Neural crest cell (in vitro differentiated cells): ENCODE measurements at regions not wholly inside any gene's neighbourhood (a gene's known extent, or its start where the extent isn't known, plus 50 kb on each side); places are given as distances from the start of the nearest gene placed in this dataset.
"Not testable (repeated sequence)": the region's sequence is repeated elsewhere in the genome, so short reads cannot be mapped to it uniquely, and the experiment has no call there.

Experiments used
- DNase-seq: peaks from one replicate; pipeline ENCODE4 v3.0.0; 2021; ENCODE audit warnings: low read depth, mixed read lengths, low spot score
- H3K27ac Mint-ChIP-seq: one replicate; pipeline ENCODE4 v1.8.0; 2021; ENCODE audit warnings: mild to moderate bottlenecking, mixed read lengths; ENCODE audit not compliant: unreplicated experiment
- H3K27me3 Mint-ChIP-seq: 2 replicates; pipeline ENCODE4 v1.8.0; 2021; ENCODE audit warnings: low read depth, mild to moderate bottlenecking, mixed read lengths
- H3K36me3 Mint-ChIP-seq: 2 replicates; pipeline ENCODE4 v1.8.0; 2021; ENCODE audit warnings: low read depth, mild to moderate bottlenecking, mixed read lengths
- H3K4me1 Mint-ChIP-seq: 2 replicates; pipeline ENCODE4 v1.8.0; 2021; ENCODE audit warnings: mixed read lengths
- H3K4me3 Mint-ChIP-seq: one replicate; pipeline ENCODE4 v1.8.0; 2021; ENCODE audit warnings: mild to moderate bottlenecking, mixed read lengths
- H3K9me3 Mint-ChIP-seq: 2 replicates; pipeline ENCODE4 v1.8.0; 2021; ENCODE audit warnings: mixed read lengths
- TF ChIP-seq, protein P1 (sequence below): fragments of 200-600 bp; sonication (generic); conservative IDR thresholded peaks from 2 replicates; pipeline ENCODE4 v1.5.0; 2021; ENCODE audit warnings: antibody characterized with exemption, mild to moderate bottlenecking

GRCh38 chr1:166691476-166691875 is 147.8 kb upstream of the POGK start:
- Mint-ChIP-seq H3K9me3 (no peaks in the 10 kb centered on the region), H3K27ac (no peak overlapping the region), H3K4me1 (peaks cover 5% of the 10 kb centered on the region), H3K36me3 (no peaks in the 10 kb centered on the region), H3K27me3 (peaks cover 6% of the 10 kb centered on the region), H3K4me3 (no peak overlapping the region)
- TF ChIP-seq, protein P1, sequence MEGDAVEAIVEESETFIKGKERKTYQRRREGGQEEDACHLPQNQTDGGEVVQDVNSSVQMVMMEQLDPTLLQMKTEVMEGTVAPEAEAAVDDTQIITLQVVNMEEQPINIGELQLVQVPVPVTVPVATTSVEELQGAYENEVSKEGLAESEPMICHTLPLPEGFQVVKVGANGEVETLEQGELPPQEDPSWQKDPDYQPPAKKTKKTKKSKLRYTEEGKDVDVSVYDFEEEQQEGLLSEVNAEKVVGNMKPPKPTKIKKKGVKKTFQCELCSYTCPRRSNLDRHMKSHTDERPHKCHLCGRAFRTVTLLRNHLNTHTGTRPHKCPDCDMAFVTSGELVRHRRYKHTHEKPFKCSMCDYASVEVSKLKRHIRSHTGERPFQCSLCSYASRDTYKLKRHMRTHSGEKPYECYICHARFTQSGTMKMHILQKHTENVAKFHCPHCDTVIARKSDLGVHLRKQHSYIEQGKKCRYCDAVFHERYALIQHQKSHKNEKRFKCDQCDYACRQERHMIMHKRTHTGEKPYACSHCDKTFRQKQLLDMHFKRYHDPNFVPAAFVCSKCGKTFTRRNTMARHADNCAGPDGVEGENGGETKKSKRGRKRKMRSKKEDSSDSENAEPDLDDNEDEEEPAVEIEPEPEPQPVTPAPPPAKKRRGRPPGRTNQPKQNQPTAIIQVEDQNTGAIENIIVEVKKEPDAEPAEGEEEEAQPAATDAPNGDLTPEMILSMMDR, result no peak
- DNase-seq, result no peak

GRCh38 chr1:166692346-166692745 is 146.9 kb upstream of the POGK start:
- H3K4me1 Mint-ChIP-seq, result peaks cover 5% of the 10 kb centered on the region
- H3K27me3 Mint-ChIP-seq, result peaks cover 6% of the 10 kb centered on the region
- no peak overlapping the region for H3K27ac Mint-ChIP-seq
- H3K36me3 Mint-ChIP-seq, result no peaks in the 10 kb centered on the region
- H3K9me3 Mint-ChIP-seq, result no peaks in the 10 kb centered on the region
- no peak overlapping the region for H3K4me3 Mint-ChIP-seq
- TF ChIP-seq, protein P1, result no peak
- DNase-seq, result no peak

DNA sequence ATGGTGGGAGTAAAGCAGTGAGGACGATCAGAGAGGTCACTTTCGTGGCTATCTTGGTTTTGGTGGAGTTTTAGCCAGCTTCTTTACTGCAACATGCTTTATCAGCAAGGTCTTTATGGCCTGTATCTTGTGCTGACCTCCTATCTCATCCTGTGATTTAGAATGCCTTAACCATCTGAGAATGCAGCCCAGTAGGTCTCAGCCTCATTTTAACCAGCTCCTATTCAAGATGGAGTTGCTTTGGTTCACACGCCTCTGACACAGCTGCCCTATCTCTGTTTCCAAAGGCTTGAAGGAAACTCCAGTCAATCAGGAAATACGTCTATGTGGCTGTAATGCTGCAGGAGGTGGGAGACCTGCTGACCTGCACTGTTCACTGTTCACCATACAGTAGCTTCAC is 146.1 kb upstream of the POGK start:
- no peak overlapping the region for H3K27ac Mint-ChIP-seq
- H3K27me3 Mint-ChIP-seq, result peaks cover 6% of the 10 kb centered on the region
- peaks cover 5% of the 10 kb centered on the region for H3K4me1 Mint-ChIP-seq
- H3K36me3 Mint-ChIP-seq, result no peaks in the 10 kb centered on the region
- TF ChIP-seq, protein P1, result no peak
- no peaks in the 10 kb centered on the region for H3K9me3 Mint-ChIP-seq
- no peak overlapping the region for H3K4me3 Mint-ChIP-seq
- no peak for DNase-seq

DNA sequence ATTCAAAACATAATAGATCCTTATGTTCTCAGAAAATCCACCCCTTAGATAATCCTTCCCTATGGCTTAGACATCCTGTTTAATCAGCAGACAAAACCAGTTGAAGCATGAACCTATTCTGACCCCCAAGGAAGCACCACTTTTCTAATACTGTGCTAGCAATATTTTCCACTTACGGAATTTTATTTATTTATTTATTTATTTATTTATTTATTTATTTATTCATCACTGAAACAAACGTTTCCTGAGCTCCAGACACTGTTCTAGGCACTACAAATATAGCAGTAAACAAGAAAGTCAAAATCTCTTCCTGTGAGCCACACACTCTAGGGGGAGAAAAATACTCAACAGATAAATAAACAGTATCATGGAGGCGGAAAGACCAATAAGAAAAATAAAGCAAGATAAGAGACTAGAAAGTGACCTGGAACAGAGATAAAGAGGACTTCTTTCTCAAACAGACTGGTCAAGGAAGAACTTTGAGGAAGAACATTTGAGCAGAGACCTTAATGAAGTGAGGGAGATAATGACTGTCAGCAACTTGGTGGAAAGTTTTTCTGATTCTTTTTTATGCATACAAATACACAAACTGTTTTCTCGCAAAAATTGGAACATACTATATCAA is 145.5 kb upstream of the POGK start:
- TF ChIP-seq, protein P1, result no peak
- Mint-ChIP-seq H3K36me3 (no peaks in the 10 kb centered on the region), H3K4me1 (peaks cover 5% of the 10 kb centered on the region), H3K27me3 (peaks cover 6% of the 10 kb centered on the region), H3K4me3 (no peak overlapping the region), H3K9me3 (no peaks in the 10 kb centered on the region), H3K27ac (no peak overlapping the region)
- DNase-seq, result no peak

DNA sequence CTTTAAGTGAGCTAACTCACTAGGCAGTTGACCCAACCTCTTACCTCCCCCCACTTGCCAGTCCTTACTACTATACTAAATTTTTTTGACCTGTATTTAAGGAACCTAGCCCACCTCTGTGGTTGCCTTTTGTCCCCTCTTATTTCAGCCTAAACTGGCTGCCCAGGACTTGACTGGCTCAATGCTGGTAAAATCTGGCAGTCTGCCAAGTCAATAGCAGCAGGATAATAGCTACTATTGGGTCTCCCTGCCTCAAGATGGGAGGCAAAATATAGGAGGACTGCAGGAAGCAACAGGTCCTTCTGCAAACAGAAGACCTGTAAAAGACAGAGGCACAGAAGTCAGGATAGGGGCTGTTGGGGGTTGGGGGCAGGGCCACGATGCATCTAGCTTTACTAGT is 144.2 kb upstream of the POGK start:
- TF ChIP-seq, protein P1, result no peak
- H3K4me1 Mint-ChIP-seq, result peaks cover 5% of the 10 kb centered on the region
- peaks cover 5% of the 10 kb centered on the region for H3K27me3 Mint-ChIP-seq
- H3K9me3 Mint-ChIP-seq, result no peaks in the 10 kb centered on the region
- DNase-seq, result no peak
- H3K27ac Mint-ChIP-seq, result no peak overlapping the region
- H3K36me3 Mint-ChIP-seq, result no peaks in the 10 kb centered on the region
- no peak overlapping the region for H3K4me3 Mint-ChIP-seq

- not testable (repeated sequence) for H3K27me3 Mint-ChIP-seq, H3K27ac Mint-ChIP-seq, H3K9me3 Mint-ChIP-seq, H3K36me3 Mint-ChIP-seq, H3K4me1 Mint-ChIP-seq, DNase-seq, H3K4me3 Mint-ChIP-seq
These were observed 143.4 kb upstream of the POGK start for GRCh38 chr1:166695834-166696233.
